Right ventricle myocardium superior (tissue), 1 donor: ENCODE measurements at regions not wholly inside any gene's neighbourhood (a gene's known extent, or its start where the extent isn't known, plus 50 kb on each side); places are given as distances from the start of the nearest gene placed in this dataset.
"Not testable (repeated sequence)": the region's sequence is repeated elsewhere in the genome, so short reads cannot be mapped to it uniquely, and the experiment has no call there.

Experiments used
- ATAC-seq: fragments of 200-7000 bp; cut with Tn5 transposase; one replicate; pipeline ENCODE4 v1.9.1; 2020; ENCODE audit warnings: mild to moderate bottlenecking; ENCODE audit not compliant: poor library complexity
- DNase-seq: peaks from one replicate; pipeline ENCODE4 v3.0.0-alpha.2; 2020
- intact Hi-C: fragments of 100-400 bp; cut with DNase I; formaldehyde crosslinking; loops from one replicate; pipeline ENCODE4 v1.11.2; 2022
- donor health status: DM: no; HTN: yes; CAD: no; lungs with severe emphysema.

- intact Hi-C loops: no loop called here
- DNase-seq (peak; percentile 78), ATAC-seq (peak; percentile 90)
These were observed 313.4 kb upstream of the SEMA3C start for GRCh38 chr7:81232084-81232799.

- intact Hi-C loops: no loop called here
- ATAC-seq (no peak), DNase-seq (no peak)
These were observed 312.5 kb upstream of the SEMA3C start for GRCh38 chr7:81231301-81231838.

- DNase-seq (no peak), ATAC-seq (no peak)
- intact Hi-C loops: no loop called here
These were observed 307.4 kb upstream of the SEMA3C start for GRCh38 chr7:81226234-81226633.

GRCh38 chr7:81222692-81223091 is 303.8 kb upstream of the SEMA3C start:
- DNase-seq, intact Hi-C loops, ATAC-seq: not testable (repeated sequence)

GRCh38 chr7:81221527-81222217 is 302.8 kb upstream of the SEMA3C start:
- ATAC-seq (no peak), DNase-seq (no peak)
- intact Hi-C loops: no loop called here

- intact Hi-C loops: no loop called here
- no peak for ATAC-seq
- DNase-seq: no peak
These were observed 299.7 kb upstream of the SEMA3C start for GRCh38 chr7:81218480-81219106.

GRCh38 chr7:81213394-81213793 is 294.5 kb upstream of the SEMA3C start:
- intact Hi-C loops: no loop called here
- DNase-seq (no peak), ATAC-seq (no peak)

- no peak for DNase-seq
- intact Hi-C loops: no loop called here
- no peak for ATAC-seq
These were observed 293.1 kb upstream of the SEMA3C start for GRCh38 chr7:81211934-81212320.

GRCh38 chr7:81211204-81211933 is 292.5 kb upstream of the SEMA3C start:
- intact Hi-C loops: no loop called here
- DNase-seq (no peak), ATAC-seq (peak; percentile 56)

- no peak for DNase-seq
- intact Hi-C loops: no loop called here
- peak; percentile 36 for ATAC-seq
These were observed 291.6 kb upstream of the SEMA3C start for GRCh38 chr7:81210137-81211064.

GRCh38 chr7:81209059-81209458 is 290.2 kb upstream of the SEMA3C start:
- no peak for DNase-seq
- ATAC-seq: no peak
- intact Hi-C loops: no loop called here

- DNase-seq (no peak), ATAC-seq (no peak)
- intact Hi-C loops: no loop called here
These were observed 288.9 kb upstream of the SEMA3C start for GRCh38 chr7:81207801-81208200.

- ATAC-seq: no peak
- DNase-seq: no peak
- intact Hi-C loops: no loop called here
These were observed 288.0 kb upstream of the SEMA3C start for GRCh38 chr7:81206667-81207360.

GRCh38 chr7:81206217-81206616 is 287.4 kb upstream of the SEMA3C start:
- ATAC-seq (no peak), DNase-seq (no peak)
- intact Hi-C loops: no loop called here

- intact Hi-C loops: no loop called here
- ATAC-seq: no peak
- DNase-seq: no peak
These were observed 282.3 kb upstream of the SEMA3C start for GRCh38 chr7:81201188-81201587.

GRCh38 chr7:81198766-81199165 is 279.9 kb upstream of the SEMA3C start:
- intact Hi-C loops: no loop called here
- DNase-seq (no peak), ATAC-seq (no peak)

GRCh38 chr7:81197266-81197665 is 278.4 kb upstream of the SEMA3C start:
- ATAC-seq: no peak
- no peak for DNase-seq
- intact Hi-C loops: no loop called here

GRCh38 chr7:81195033-81195432 is 276.2 kb upstream of the SEMA3C start:
- DNase-seq: no peak
- intact Hi-C loops: no loop called here
- ATAC-seq: no peak
